Fibroblast of lung (primary cell): ENCODE measurements at regions not wholly inside any gene's neighbourhood (a gene's known extent, or its start where the extent isn't known, plus 50 kb on each side); places are given as distances from the start of the nearest gene placed in this dataset.

ENCODE experiments used
- DNase-seq, 2 donors: peaks; one replicate each; pipeline versions ENCODE4 v3.0.0 to v3.0.0-alpha.2; 2010; ENCODE audit warnings: low read depth in 2 of 2
- H2AFZ ChIP-seq: 2 replicates; pipeline ENCODE4 v1.5.1; 2012; ENCODE audit warnings: low read length, control low read depth, inconsistent platforms
- H3K27ac ChIP-seq: 2 replicates; pipeline ENCODE4 v1.5.1; 2011; ENCODE audit warnings: low read length, control low read depth; ENCODE audit not compliant: insufficient read depth
- H3K27me3 ChIP-seq: 2 replicates; pipeline ENCODE4 v1.5.1; 2011; ENCODE audit warnings: mild to moderate bottlenecking, low read length; ENCODE audit not compliant: control insufficient read depth, insufficient read depth
- H3K36me3 ChIP-seq: 2 replicates; pipeline ENCODE4 v1.5.1; 2011; ENCODE audit warnings: low read length; ENCODE audit not compliant: control insufficient read depth, insufficient read depth
- H3K4me1 ChIP-seq: 2 replicates; pipeline ENCODE4 v1.5.1; 2011; ENCODE audit warnings: low read length; ENCODE audit not compliant: control insufficient read depth, insufficient read depth; ENCODE audit errors: extremely low read depth
- H3K4me2 ChIP-seq: 2 replicates; pipeline ENCODE4 v1.5.1; 2011; ENCODE audit warnings: low read length, control low read depth; ENCODE audit not compliant: insufficient read depth; ENCODE audit errors: extremely low read depth
- H3K4me3 ChIP-seq, 4 experiments: fragments of 200-600 bp in 1 of 4; sonication (generic) in 1 of 4; replicated peaks in 1 of 4; 2 replicates each; pipeline ENCODE4 v1.5.1; 2011 to 2016; ENCODE audit warnings: low read length in 4 of 4, low read depth in 3 of 4, mild to moderate bottlenecking in 3 of 4, control low read depth in 2 of 4, inconsistent platforms in 1 of 4, mixed read lengths in 1 of 4; ENCODE audit not compliant: insufficient read depth in 1 of 4; ENCODE audit errors: control extremely low read depth in 1 of 4
- H3K79me2 ChIP-seq: 2 replicates; pipeline ENCODE4 v1.5.1; 2012; ENCODE audit warnings: mild to moderate bottlenecking, low read length, inconsistent platforms; ENCODE audit not compliant: control insufficient read depth, insufficient read depth
- H3K9ac ChIP-seq: 2 replicates; pipeline ENCODE4 v1.5.1; 2011; ENCODE audit warnings: mild to moderate bottlenecking, low read length, control low read depth; ENCODE audit not compliant: insufficient read depth
- H3K9me3 ChIP-seq: 2 replicates; pipeline ENCODE4 v1.5.1; 2012; ENCODE audit warnings: low read depth, low read length; ENCODE audit not compliant: control insufficient read depth, insufficient read depth
- H4K20me1 ChIP-seq: 2 replicates; pipeline ENCODE4 v1.5.1; 2011; ENCODE audit warnings: low read length; ENCODE audit not compliant: control insufficient read depth, insufficient read depth; ENCODE audit errors: extremely low read depth
- CTCF ChIP-seq, 2 donors: IDR thresholded peaks in 1 of 2; conservative IDR thresholded peaks in 1 of 2; 1 replicate in 1 of 2; 2 replicates in 1 of 2; pipeline ENCODE4 v1.5.1; 2011 to 2012; ENCODE audit warnings: low read length in 2 of 2, control low read depth in 1 of 2, inconsistent platforms in 1 of 2, low read depth in 1 of 2, mild to moderate bottlenecking in 1 of 2
- EZH2 ChIP-seq: IDR thresholded peaks from 2 replicates; pipeline ENCODE4 v1.5.1; 2012; ENCODE audit warnings: low read length, control low read depth, mild to moderate bottlenecking; ENCODE audit errors: missing control alignments

GRCh38 chr9:87333802-87334201 lies 163.9 kb upstream of the DAPK1 start:
- H3K79me2 ChIP-seq = no peaks in the 10 kb centered on the region

GRCh38 chr9:87334366-87334765 lies 163.3 kb upstream of the DAPK1 start:
- Histone ChIP-seq H3K4me2 (no peak overlapping the region), H2AFZ (no peak overlapping the region), H3K27me3 (peaks cover 2% of the 10 kb centered on the region), H3K36me3 (no peaks in the 10 kb centered on the region), H3K9me3 (no peaks in the 10 kb centered on the region), H3K27ac (no peak overlapping the region), H4K20me1 (no peaks in the 10 kb centered on the region), H3K79me2 (no peaks in the 10 kb centered on the region), H3K4me1 (peaks cover 2% of the 10 kb centered on the region), H3K4me3 (no peak overlapping the region), H3K9ac (no peak overlapping the region)
- DNase-seq = no peak
- TF ChIP-seq EZH2 (no peak), CTCF (conservative IDR thresholded peaks at IDR 0.05 in 1 of 2, IDR thresholded peaks at IDR 0.05 in 1 of 2; ENCODE audit: low read depth in 1 of 2, low read length in 2 of 2) (no peak)

More at GRCh38 chr9:87333802-87334201, 163.9 kb upstream of the DAPK1 start:
- Histone ChIP-seq H3K27ac (no peak overlapping the region), H2AFZ (no peak overlapping the region), H3K4me3 (no peak overlapping the region), H3K4me1 (peaks cover 2% of the 10 kb centered on the region), H3K9ac (no peak overlapping the region), H4K20me1 (no peaks in the 10 kb centered on the region), H3K9me3 (no peaks in the 10 kb centered on the region), H3K27me3 (peaks cover 2% of the 10 kb centered on the region), H3K36me3 (no peaks in the 10 kb centered on the region), H3K4me2 (no peak overlapping the region)
- no peak for TF ChIP-seq CTCF (conservative IDR thresholded peaks at IDR 0.05 in 1 of 2, IDR thresholded peaks at IDR 0.05 in 1 of 2; ENCODE audit: low read depth in 1 of 2, low read length in 2 of 2)
- TF ChIP-seq EZH2 = no peak
- DNase-seq = no peak

GRCh38 chr9:87336407-87336806 lies 161.3 kb upstream of the DAPK1 start:
- H3K4me2 ChIP-seq = no peak overlapping the region
- no peak overlapping the region for H3K27ac ChIP-seq
- no peak overlapping the region for H3K4me3 ChIP-seq
- no peak overlapping the region for H2AFZ ChIP-seq
- peak in 1 of 2 donors; percentile 10 for DNase-seq
- peaks cover 2% of the 10 kb centered on the region for H3K27me3 ChIP-seq
- no peaks in the 10 kb centered on the region for H4K20me1 ChIP-seq
- H3K9ac ChIP-seq = no peak overlapping the region
- no peaks in the 10 kb centered on the region for H3K79me2 ChIP-seq
- H3K4me1 ChIP-seq = peaks cover 2% of the 10 kb centered on the region
- H3K36me3 ChIP-seq = no peaks in the 10 kb centered on the region
- H3K9me3 ChIP-seq = no peaks in the 10 kb centered on the region
- TF ChIP-seq EZH2 = no peak
- no peak for TF ChIP-seq CTCF (conservative IDR thresholded peaks at IDR 0.05 in 1 of 2, IDR thresholded peaks at IDR 0.05 in 1 of 2; ENCODE audit: low read depth in 1 of 2, low read length in 2 of 2)
